Ectodermal cell (in vitro differentiated cells): ENCODE measurements at regions not wholly inside any gene's neighbourhood (a gene's known extent, or its start where the extent isn't known, plus 50 kb on each side); places are given as distances from the start of the nearest gene placed in this dataset.

Source experiments
- H3K27ac ChIP-seq: 2 replicates; pipeline ENCODE4 v1.7.0; 2013; ENCODE audit warnings: mild to moderate bottlenecking, low read depth, low read length; ENCODE audit not compliant: insufficient read depth, poor library complexity, severe bottlenecking
- H3K27me3 ChIP-seq: 2 replicates; pipeline ENCODE4 v1.7.0; 2013; ENCODE audit warnings: mild to moderate bottlenecking, low read length; ENCODE audit not compliant: insufficient read depth, control insufficient read depth, poor library complexity, severe bottlenecking
- H3K36me3 ChIP-seq: one replicate; pipeline ENCODE4 v1.7.0; 2013; ENCODE audit warnings: low read length; ENCODE audit not compliant: control insufficient read depth, insufficient read depth
- H3K4me1 ChIP-seq: one replicate; pipeline ENCODE4 v1.7.0; 2013; ENCODE audit warnings: low read length; ENCODE audit not compliant: control insufficient read depth, insufficient read depth
- H3K4me3 ChIP-seq: 2 replicates; pipeline ENCODE4 v1.7.0; 2013; ENCODE audit warnings: low read depth, low read length, control low read depth; ENCODE audit not compliant: insufficient read depth
- H3K9me3 ChIP-seq: 2 replicates; pipeline ENCODE4 v1.7.0; 2013; ENCODE audit warnings: mild to moderate bottlenecking, low read length, moderate library complexity; ENCODE audit not compliant: control insufficient read depth
- WGBS, 2 experiments: methylation state at CpG; one replicate each; pipeline ENCODE4 v1.1.7; 2013; ENCODE audit warnings: missing lambda C conversion rate in 2 of 2; 5-methylcytosine and 5-hydroxymethylcytosine counted together

- no peak overlapping the region for H3K27ac ChIP-seq
- peaks cover 15% of the 10 kb centered on the region for H3K4me1 ChIP-seq
- WGBS, 2 experiments, result 89 to 91% methylated on average over 7 of the region's 7 CpGs
- H3K27me3 ChIP-seq, result no peaks in the 10 kb centered on the region
- H3K36me3 ChIP-seq, result no peaks in the 10 kb centered on the region
- no peak overlapping the region for H3K4me3 ChIP-seq
- H3K9me3 ChIP-seq, result no peaks in the 10 kb centered on the region
These were observed 168.1 kb upstream of the PARP11 start for GRCh38 chr12:4041187-4041885.

- WGBS, 2 experiments, result 97 to 100% methylated on average over 1 to 2 of the region's 2 CpGs
- H3K9me3 ChIP-seq, result no peaks in the 10 kb centered on the region
- H3K36me3 ChIP-seq, result no peaks in the 10 kb centered on the region
- peaks cover 2% of the 10 kb centered on the region for H3K4me1 ChIP-seq
- H3K4me3 ChIP-seq, result no peak overlapping the region
- no peak overlapping the region for H3K27ac ChIP-seq
- no peaks in the 10 kb centered on the region for H3K27me3 ChIP-seq
These were observed 166.7 kb upstream of the PARP11 start for GRCh38 chr12:4039931-4040330.

GRCh38 chr12:4037747-4038312 lies 164.6 kb upstream of the PARP11 start:
- Histone ChIP-seq H3K27me3 (no peaks in the 10 kb centered on the region), H3K9me3 (no peaks in the 10 kb centered on the region), H3K4me1 (no peaks in the 10 kb centered on the region), H3K36me3 (no peaks in the 10 kb centered on the region), H3K4me3 (no peak overlapping the region), H3K27ac (no peak overlapping the region)
- 37 to 41% methylated on average over 4 of the region's 4 CpGs for WGBS, 2 experiments

- H3K4me3 ChIP-seq, result no peak overlapping the region
- peaks cover 6% of the 10 kb centered on the region for H3K4me1 ChIP-seq
- H3K27ac ChIP-seq, result no peak overlapping the region
- no peaks in the 10 kb centered on the region for H3K9me3 ChIP-seq
- WGBS, 2 experiments, result 94 to 95% methylated on average over 9 of the region's 9 CpGs
- H3K36me3 ChIP-seq, result no peaks in the 10 kb centered on the region
- no peaks in the 10 kb centered on the region for H3K27me3 ChIP-seq
These were observed 163.6 kb upstream of the PARP11 start for GRCh38 chr12:4036671-4037271.

GRCh38 chr12:4034921-4035320 lies 161.7 kb upstream of the PARP11 start:
- H3K36me3 ChIP-seq, result no peaks in the 10 kb centered on the region
- H3K27me3 ChIP-seq, result no peaks in the 10 kb centered on the region
- H3K4me3 ChIP-seq, result no peak overlapping the region
- 90 to 91% methylated on average over 2 of the region's 2 CpGs for WGBS, 2 experiments
- no peak overlapping the region for H3K27ac ChIP-seq
- H3K4me1 ChIP-seq, result peaks cover 16% of the 10 kb centered on the region
- H3K9me3 ChIP-seq, result no peaks in the 10 kb centered on the region

GRCh38 chr12:4032924-4033615 lies 159.9 kb upstream of the PARP11 start:
- WGBS, 2 experiments, result 71 to 74% methylated on average over 5 of the region's 5 CpGs
- Histone ChIP-seq H3K4me3 (no peak overlapping the region), H3K4me1 (peaks cover 16% of the 10 kb centered on the region), H3K27ac (no peak overlapping the region), H3K27me3 (no peaks in the 10 kb centered on the region), H3K9me3 (no peaks in the 10 kb centered on the region), H3K36me3 (no peaks in the 10 kb centered on the region)

- no peak overlapping the region for H3K4me3 ChIP-seq
- WGBS, 2 experiments, result 69 to 72% methylated on average over 30 of the region's 30 CpGs
- H3K27me3 ChIP-seq, result peaks cover 10% of the 10 kb centered on the region
- H3K4me1 ChIP-seq, result peaks cover 26% of the 10 kb centered on the region
- no peaks in the 10 kb centered on the region for H3K36me3 ChIP-seq
- H3K27ac ChIP-seq, result peak overlapping the region; percentile 94
- H3K9me3 ChIP-seq, result no peaks in the 10 kb centered on the region
These were observed 158.6 kb upstream of the PARP11 start for GRCh38 chr12:4031703-4032291.

GRCh38 chr12:4030929-4031702 lies 157.9 kb upstream of the PARP11 start:
- H3K4me1 ChIP-seq, result peaks cover 33% of the 10 kb centered on the region
- no peaks in the 10 kb centered on the region for H3K36me3 ChIP-seq
- peak overlapping the region; percentile 94 for H3K27ac ChIP-seq
- no peak overlapping the region for H3K4me3 ChIP-seq
- H3K27me3 ChIP-seq, result peaks cover 16% of the 10 kb centered on the region
- WGBS, 2 experiments, result 3 to 4% methylated on average over 75 of the region's 75 CpGs
- H3K9me3 ChIP-seq, result no peaks in the 10 kb centered on the region

GRCh38 chr12:4027412-4027811 lies 154.2 kb upstream of the PARP11 start:
- peaks cover 22% of the 10 kb centered on the region for H3K27me3 ChIP-seq
- WGBS, 2 experiments, result 91 to 96% methylated on average over 4 of the region's 4 CpGs
- H3K4me3 ChIP-seq, result no peak overlapping the region

More at GRCh38 chr12:4027412-4027811, 154.2 kb upstream of the PARP11 start:
- Histone ChIP-seq H3K36me3 (no peaks in the 10 kb centered on the region), H3K27ac (no peak overlapping the region), H3K4me1 (peaks cover 50% of the 10 kb centered on the region), H3K9me3 (no peaks in the 10 kb centered on the region)
